K562 (cell line): ENCODE measurements at regions not wholly inside any gene's neighbourhood (a gene's known extent, or its start where the extent isn't known, plus 50 kb on each side); places are given as distances from the start of the nearest gene placed in this dataset.

Source experiments
- ATAC-seq: fragments of 200-7000 bp; cut with Tn5 transposase; 3 replicates; pipeline ENCODE4 v1.9.1; 2020; ENCODE audit warnings: moderate library complexity
- BruUV-seq: library from RNA; stranded (reverse); fragments of 400-500 nt; replicated peaks from 2 replicates; lab custom pipeline; 2021; lab: Mats Ljungman, UMichigan
- CTCF ChIA-PET: fragments of 300-600 bp; formaldehyde crosslinking; extraction: SDS; loops from one replicate; lab custom pipeline; 2021; ENCODE audit warnings: low intra/inter-chr PET ratio; lab: Yijun Ruan, JAX
- POLR2A ChIA-PET: fragments of 300-600, 350-650 bp; sonication (Branson Sonifier 250); formaldehyde crosslinking; extraction: SDS; loops from one replicate; lab custom pipeline; 2021; ENCODE audit warnings: antibody characterized with exemption, inconsistent platforms; lab: Yijun Ruan, JAX
- DNase-seq, 4 experiments: peaks; one replicate each; pipeline versions ENCODE4 v3.0.0 to v3.0.0-alpha.2; 2011 to 2018; ENCODE audit warnings: low spot score in 3 of 4, mixed read lengths in 3 of 4; ENCODE audit errors: extremely low read depth in 1 of 4
- FAIRE-seq: peaks from 2 replicates; lab custom pipeline; 2011; peaks lifted over from hg19 to GRCh38; lab: Jason Lieb, UNC
- H2AFZ ChIP-seq: 2 replicates; pipeline ENCODE4 v1.6.0; 2011; ENCODE audit warnings: low read depth, low read length, control low read depth, inconsistent platforms
- H3K27ac ChIP-seq: fragments of 200-600 bp; 3 replicates; pipeline ENCODE4 v1.8.0; 2011; ENCODE audit warnings: low read depth, mild to moderate bottlenecking, control low read depth, inconsistent platforms, low read length, moderate library complexity, mixed read lengths; ENCODE audit errors: extremely low read depth
- H3K27me3 ChIP-seq, 2 experiments: fragments of 300-600 bp in 1 of 2; 2 replicates in 1 of 2; 3 replicates in 1 of 2; pipeline versions ENCODE4 v1.6.0 to v1.8.0; 2011; ENCODE audit warnings: inconsistent platforms in 2 of 2, low read length in 2 of 2, mild to moderate bottlenecking in 1 of 2, mixed read lengths in 1 of 2, moderate library complexity in 1 of 2; ENCODE audit not compliant: control insufficient read depth in 2 of 2, insufficient read depth in 2 of 2
- H3K36me3 ChIP-seq: fragments of 300-600 bp; 3 replicates; pipeline ENCODE4 v1.8.0; 2011; ENCODE audit warnings: mild to moderate bottlenecking, low read length, inconsistent platforms; ENCODE audit not compliant: control insufficient read depth, insufficient read depth
- H3K4me1 ChIP-seq, 2 experiments: fragments of 200-600 bp in 1 of 2; replicated peaks in 1 of 2; 2 replicates in 1 of 2; 3 replicates in 1 of 2; pipeline versions ENCODE4 v1.5.1 to v1.8.0; 2011; ENCODE audit warnings: inconsistent platforms in 2 of 2, low read length in 2 of 2, mild to moderate bottlenecking in 1 of 2, mixed read lengths in 1 of 2, moderate library complexity in 1 of 2; ENCODE audit not compliant: control insufficient read depth in 2 of 2, insufficient read depth in 2 of 2
- H3K4me2 ChIP-seq: 2 replicates; pipeline ENCODE4 v1.6.1; 2011; ENCODE audit warnings: low read length, control low read depth, inconsistent platforms, mixed read lengths; ENCODE audit not compliant: insufficient read depth
- H3K4me3 ChIP-seq: fragments of 200-600 bp; sonication (generic), shearing (Covaris generic); 2 replicates; pipeline ENCODE4 v1.5.1; 2016; ENCODE audit warnings: control low read depth, inconsistent platforms
- H3K79me2 ChIP-seq: fragments of 200-600 bp; 3 replicates; pipeline ENCODE4 v1.8.0; 2011; ENCODE audit warnings: low read length, inconsistent platforms; ENCODE audit not compliant: control insufficient read depth, insufficient read depth
- H3K9ac ChIP-seq, 2 experiments: 2 replicates each; pipeline versions ENCODE4 v1.6.0 to v1.6.1; 2011; ENCODE audit warnings: low read depth in 2 of 2, low read length in 2 of 2, control low read depth in 1 of 2, inconsistent platforms in 1 of 2, mild to moderate bottlenecking in 1 of 2, mixed read lengths in 1 of 2; ENCODE audit not compliant: insufficient read depth in 1 of 2
- H3K9me1 ChIP-seq: one replicate; pipeline ENCODE4 v1.6.0; 2011; ENCODE audit warnings: inconsistent platforms, mild to moderate bottlenecking, low read length, moderate library complexity; ENCODE audit not compliant: control insufficient read depth, insufficient read depth
- H3K9me3 ChIP-seq: replicated peaks from 2 replicates; pipeline ENCODE4 v1.5.1; 2011; ENCODE audit warnings: low read depth, low read length, inconsistent platforms; ENCODE audit not compliant: control insufficient read depth, insufficient read depth
- H4K20me1 ChIP-seq: replicated peaks from 2 replicates; pipeline ENCODE4 v1.6.1; 2011; ENCODE audit warnings: low read length, inconsistent platforms, mixed read lengths; ENCODE audit not compliant: control insufficient read depth, insufficient read depth
- CCAR2 ChIP-seq: fragments of 200-400 bp; formaldehyde crosslinking; IDR thresholded peaks from 2 replicates; pipeline ENCODE4 v1.6.1; 2017; ENCODE audit warnings: mild to moderate bottlenecking, low read depth, low read length
- CHD1 ChIP-seq: fragments of 200-600 bp; sonication (generic); IDR thresholded peaks from one replicate; pipeline ENCODE4 v1.6.1; 2012; ENCODE audit warnings: mild to moderate bottlenecking, moderate library complexity, low read length, inconsistent platforms
- E2F3 ChIP-seq: fragments of 250-450 bp; sonication (Bioruptor Pico); IDR thresholded peaks from 2 replicates; pipeline ENCODE4 v1.4.0; 2020; ENCODE audit warnings: mild to moderate bottlenecking
- FUS ChIP-seq: fragments of 200-400 bp; formaldehyde crosslinking; optimal IDR thresholded peaks from 2 replicates; pipeline ENCODE3; 2017; ENCODE audit warnings: low read depth, low read length
- HIVEP1 ChIP-seq: fragments of 250-450 bp; sonication (Bioruptor Pico); IDR thresholded peaks from 2 replicates; pipeline ENCODE4 v1.4.0; 2020; ENCODE audit warnings: mild to moderate bottlenecking
- PCBP1 ChIP-seq: fragments of 200-400 bp; formaldehyde crosslinking; IDR thresholded peaks from 2 replicates; pipeline ENCODE4 v1.6.1; 2018; ENCODE audit warnings: mild to moderate bottlenecking, low read depth, low read length; ENCODE audit not compliant: poor library complexity, severe bottlenecking
- POLR2A ChIP-seq: fragments of 450-650 bp; conservative IDR thresholded peaks from 2 replicates; pipeline ENCODE4 v1.6.1; 2016
- THRAP3 ChIP-seq: fragments of 450-650 bp; IDR thresholded peaks from 2 replicates; pipeline ENCODE4 v1.6.1; 2016; ENCODE audit warnings: mild to moderate bottlenecking, inconsistent platforms, borderline replicate concordance
- TOE1 ChIP-seq, 2 experiments: fragments of 450-650 bp in 1 of 2; sonication (generic) in 1 of 2; formaldehyde crosslinking in 1 of 2; IDR thresholded peaks; 2 replicates each; pipeline versions ENCODE4 v1.7.1 to v1.8.0; 2016 to 2022; ENCODE audit warnings: borderline replicate concordance in 2 of 2, mild to moderate bottlenecking in 2 of 2, antibody characterized with exemption in 1 of 2, inconsistent platforms in 1 of 2, low read depth in 1 of 2, missing genetic modification reagents in 1 of 2, moderate library complexity in 1 of 2
- ZFX ChIP-seq: sonication (generic); formaldehyde crosslinking; IDR thresholded peaks from 2 replicates; pipeline ENCODE4 v1.8.0; 2022; ENCODE audit warnings: mild to moderate bottlenecking, missing genetic modification reagents, moderate library complexity
- ZKSCAN8 ChIP-seq: fragments of 200-800 bp; sonication (Bioruptor generic); IDR thresholded peaks from 2 replicates; pipeline ENCODE4 v1.6.1; 2016; ENCODE audit warnings: missing genetic modification characterization, missing compliant biosample characterization
- ZNF212 ChIP-seq: fragments of 450-650 bp; formaldehyde crosslinking; IDR thresholded peaks from 2 replicates; pipeline ENCODE4 v1.4.0; 2020; ENCODE audit warnings: mild to moderate bottlenecking
- ZNF507 ChIP-seq: conservative IDR thresholded peaks from 2 replicates; pipeline ENCODE4 v1.6.1; 2017; ENCODE audit warnings: missing genetic modification characterization, missing compliant biosample characterization
- ZNF57 ChIP-seq: fragments of 450-650 bp; formaldehyde crosslinking; IDR thresholded peaks from 2 replicates; pipeline ENCODE4 v1.4.0; 2020; ENCODE audit warnings: mild to moderate bottlenecking, moderate library complexity
- WGBS: fragments of 100-300 bp; shearing (Covaris generic); methylation state at CpG from one replicate; pipeline ENCODE4 v1.1.6; 2016; ENCODE audit warnings: low coverage, mixed read lengths; ENCODE audit not compliant: insufficient coverage; ENCODE audit errors: missing lambda C conversion rate; 5-methylcytosine and 5-hydroxymethylcytosine counted together
- in situ Hi-C: fragments of 300-500 bp; cut with MboI; formaldehyde crosslinking; loops from 4 replicates; pipeline ENCODE4 v1.15.0; 2018; ENCODE audit warnings: inconsistent platforms, mixed read lengths
- intact Hi-C: fragments of 100-400 bp; cut with micrococcal nuclease; formaldehyde crosslinking; loops from 2 replicates; pipeline ENCODE4 v1.14.2; 2022
- TF ChIP-seq, protein P1 (sequence below): fragments of 250-450 bp; sonication (Bioruptor Pico); IDR thresholded peaks from 2 replicates; pipeline ENCODE4 v1.6.1; 2021; ENCODE audit warnings: mild to moderate bottlenecking
- TF ChIP-seq, protein P2 (sequence below), 2 experiments: fragments of 450-650 bp in 1 of 2; sonication (generic) in 1 of 2; formaldehyde crosslinking; conservative IDR thresholded peaks; 2 replicates each; pipeline versions ENCODE4 v1.4.0 to v1.8.1; 2020 to 2022; ENCODE audit warnings: mild to moderate bottlenecking in 1 of 2, missing genetic modification reagents in 1 of 2
- TF ChIP-seq, protein P3 (sequence below): fragments of 450-650 bp; conservative IDR thresholded peaks from 2 replicates; pipeline ENCODE4 v1.6.1; 2016; ENCODE audit warnings: missing genetic modification characterization, low read depth, mild to moderate bottlenecking, missing compliant biosample characterization, moderate library complexity
- TF ChIP-seq, protein P4 (sequence below): sonication (generic); formaldehyde crosslinking; IDR thresholded peaks from 2 replicates; pipeline ENCODE4 v1.8.0; 2022; ENCODE audit warnings: mild to moderate bottlenecking, missing genetic modification reagents

DNA sequence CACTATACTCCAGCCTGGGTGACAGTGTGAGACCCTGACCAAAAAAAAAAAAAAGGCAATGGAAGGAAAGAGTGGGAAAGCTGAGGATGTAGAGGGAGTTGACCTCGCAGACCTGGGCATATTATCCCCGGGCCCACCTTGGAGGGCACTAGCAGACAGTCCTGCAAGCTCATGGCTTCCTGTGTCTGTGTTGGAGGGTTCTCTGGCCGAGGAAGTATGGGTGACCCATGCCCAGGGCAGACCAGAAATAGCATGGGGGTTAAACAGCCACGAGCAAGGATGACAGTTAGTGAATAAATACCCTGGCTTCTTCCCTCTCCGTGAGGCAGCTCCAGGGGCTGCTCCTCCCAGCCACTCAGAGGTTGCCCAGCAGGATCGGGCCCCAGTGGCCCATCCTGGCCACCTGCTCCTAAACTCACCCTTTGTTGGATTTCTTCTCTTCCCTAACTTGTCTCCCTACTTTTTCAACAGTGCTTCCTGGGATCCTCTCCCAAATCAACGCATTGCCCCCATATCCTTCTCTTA is 485.8 kb downstream of the ZNF536 start (continued):
- TF ChIP-seq ZNF57: no peak
- no peak for TF ChIP-seq ZNF212 (CRISPR knock-in tag)
- TF ChIP-seq PCBP1: no peak
- TF ChIP-seq CCAR2: no peak
- no peak for TF ChIP-seq THRAP3

DNA sequence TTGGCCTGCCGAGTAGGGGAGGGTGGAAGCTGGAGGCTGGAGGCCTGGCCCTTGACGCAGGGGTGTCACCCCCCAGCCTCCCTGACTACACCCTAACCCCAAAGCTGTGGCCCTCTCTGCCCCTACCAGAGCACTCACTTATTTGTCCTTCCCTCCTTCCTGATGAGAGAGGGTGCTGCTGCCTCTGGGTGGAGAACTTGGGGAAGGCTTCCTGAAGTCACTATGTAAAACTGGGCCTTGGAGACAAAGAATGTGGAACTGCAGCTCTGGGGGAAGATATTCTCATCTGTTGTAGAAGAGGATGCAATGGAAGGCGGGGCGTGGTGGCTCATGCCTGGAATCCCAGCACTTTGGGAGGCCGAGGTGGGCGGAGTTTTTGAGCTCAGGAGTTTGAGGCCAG is 485.2 kb downstream of the ZNF536 start:
- FAIRE-seq: no peak
- no peak overlapping the region for H2AFZ ChIP-seq
- ChIA-PET CTCF (no interaction called here), POLR2A (no interaction called here)
- no peak overlapping the region for H3K4me2 ChIP-seq
- peaks cover 0 to 12% of the 10 kb centered on the region in 2 experiments; a peak in 2 of 5 replicates for H3K27me3 ChIP-seq
- H3K79me2 ChIP-seq: no peaks in the 10 kb centered on the region
- TF ChIP-seq HIVEP1: no peak
- no peak for TF ChIP-seq ZKSCAN8 (CRISPR knock-in tag)
- no peak for TF ChIP-seq CHD1
- TF ChIP-seq FUS: no peak
- TF ChIP-seq, protein P1, sequence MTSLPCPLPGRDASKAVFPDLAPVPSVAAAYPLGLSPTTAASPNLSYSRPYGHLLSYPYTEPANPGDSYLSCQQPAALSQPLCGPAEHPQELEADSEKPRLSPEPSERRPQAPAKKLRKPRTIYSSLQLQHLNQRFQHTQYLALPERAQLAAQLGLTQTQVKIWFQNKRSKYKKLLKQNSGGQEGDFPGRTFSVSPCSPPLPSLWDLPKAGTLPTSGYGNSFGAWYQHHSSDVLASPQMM (CRISPR knock-in tag): no peak
- TF ChIP-seq, protein P2, sequence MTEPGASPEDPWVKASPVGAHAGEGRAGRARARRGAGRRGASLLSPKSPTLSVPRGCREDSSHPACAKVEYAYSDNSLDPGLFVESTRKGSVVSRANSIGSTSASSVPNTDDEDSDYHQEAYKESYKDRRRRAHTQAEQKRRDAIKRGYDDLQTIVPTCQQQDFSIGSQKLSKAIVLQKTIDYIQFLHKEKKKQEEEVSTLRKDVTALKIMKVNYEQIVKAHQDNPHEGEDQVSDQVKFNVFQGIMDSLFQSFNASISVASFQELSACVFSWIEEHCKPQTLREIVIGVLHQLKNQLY (CRISPR knock-in tag; conservative IDR thresholded peaks at IDR 0.05): no peak
- TF ChIP-seq ZFX: no peak
- TF ChIP-seq, protein P3, sequence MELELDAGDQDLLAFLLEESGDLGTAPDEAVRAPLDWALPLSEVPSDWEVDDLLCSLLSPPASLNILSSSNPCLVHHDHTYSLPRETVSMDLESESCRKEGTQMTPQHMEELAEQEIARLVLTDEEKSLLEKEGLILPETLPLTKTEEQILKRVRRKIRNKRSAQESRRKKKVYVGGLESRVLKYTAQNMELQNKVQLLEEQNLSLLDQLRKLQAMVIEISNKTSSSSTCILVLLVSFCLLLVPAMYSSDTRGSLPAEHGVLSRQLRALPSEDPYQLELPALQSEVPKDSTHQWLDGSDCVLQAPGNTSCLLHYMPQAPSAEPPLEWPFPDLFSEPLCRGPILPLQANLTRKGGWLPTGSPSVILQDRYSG (tag): no peak
- TF ChIP-seq ZNF507: no peak
- no peak for TF ChIP-seq TOE1 (IDR thresholded peaks at IDR 0.05; ENCODE audit: borderline replicate concordance)
- no peak for TF ChIP-seq TOE1 (CRISPR knock-in tag; IDR thresholded peaks at IDR 0.05; ENCODE audit: borderline replicate concordance, low read depth)
- no peak for TF ChIP-seq POLR2A
- TF ChIP-seq E2F3: no peak
- TF ChIP-seq, protein P4, sequence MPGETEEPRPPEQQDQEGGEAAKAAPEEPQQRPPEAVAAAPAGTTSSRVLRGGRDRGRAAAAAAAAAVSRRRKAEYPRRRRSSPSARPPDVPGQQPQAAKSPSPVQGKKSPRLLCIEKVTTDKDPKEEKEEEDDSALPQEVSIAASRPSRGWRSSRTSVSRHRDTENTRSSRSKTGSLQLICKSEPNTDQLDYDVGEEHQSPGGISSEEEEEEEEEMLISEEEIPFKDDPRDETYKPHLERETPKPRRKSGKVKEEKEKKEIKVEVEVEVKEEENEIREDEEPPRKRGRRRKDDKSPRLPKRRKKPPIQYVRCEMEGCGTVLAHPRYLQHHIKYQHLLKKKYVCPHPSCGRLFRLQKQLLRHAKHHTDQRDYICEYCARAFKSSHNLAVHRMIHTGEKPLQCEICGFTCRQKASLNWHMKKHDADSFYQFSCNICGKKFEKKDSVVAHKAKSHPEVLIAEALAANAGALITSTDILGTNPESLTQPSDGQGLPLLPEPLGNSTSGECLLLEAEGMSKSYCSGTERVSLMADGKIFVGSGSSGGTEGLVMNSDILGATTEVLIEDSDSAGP (CRISPR knock-in tag): no peak
- no peaks in the 10 kb centered on the region; the same call in 1 of the 2 replicates for H4K20me1 ChIP-seq
- H3K9me1 ChIP-seq: no peaks in the 10 kb centered on the region
- 0% methylated on average over 6 of the region's 6 CpGs for WGBS
- no peaks in the 10 kb centered on the region for H3K9me3 ChIP-seq
- no peak for DNase-seq
- no peak overlapping the region for H3K27ac ChIP-seq
- no TSS peak for BruUV-seq
- H3K4me3 ChIP-seq: no peak overlapping the region
- no peak for ATAC-seq
- no peaks in the 10 kb centered on the region for H3K4me1 ChIP-seq
- intact Hi-C loops (no loop called here), in situ Hi-C loops (no loop called here)
- H3K36me3 ChIP-seq: no peaks in the 10 kb centered on the region
- H3K9ac ChIP-seq: no peak overlapping the region; a peak in 1 of 4 replicates
